ENCODE measurements at regions not wholly inside any gene's neighbourhood (a gene's known extent, or its start where the extent isn't known, plus 50 kb on each side); places are given as distances from the start of the nearest gene placed in this dataset.

DNA sequence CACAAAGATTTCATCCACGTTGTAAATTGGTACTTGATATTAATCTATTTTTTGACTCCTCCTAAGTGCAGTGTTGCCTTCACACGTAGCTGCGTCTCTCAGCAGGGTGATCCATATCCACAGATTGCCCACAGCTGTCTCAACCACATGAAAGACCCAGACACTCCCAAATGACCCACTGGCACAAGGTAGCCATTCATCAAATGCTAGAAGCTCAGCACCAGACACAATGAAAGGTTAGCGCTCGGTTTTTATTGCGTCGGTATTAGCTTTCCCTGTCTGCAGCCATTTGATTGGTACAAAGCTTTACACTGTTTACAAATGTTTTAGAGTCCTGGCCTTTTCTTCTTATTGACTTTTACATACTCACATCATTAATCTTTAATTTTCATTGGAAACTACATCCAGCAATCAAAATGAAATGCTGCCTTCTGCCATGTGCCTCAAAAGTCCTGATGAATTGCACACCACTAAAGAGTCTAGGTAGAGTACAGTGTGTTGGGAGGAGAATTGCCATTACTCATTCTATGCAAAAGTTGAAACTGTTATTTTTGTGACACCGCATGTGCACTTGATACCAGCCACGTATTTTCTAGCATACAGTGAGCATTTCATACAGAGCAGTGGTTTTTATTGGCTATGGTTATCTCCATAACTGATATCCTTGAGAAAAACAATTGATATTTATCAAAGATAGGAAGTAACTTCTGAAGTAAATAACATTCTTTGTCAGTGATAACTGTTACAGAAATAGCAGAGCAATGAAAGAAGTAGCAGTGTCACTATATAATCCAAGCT, 127.3 kb upstream of the NUDT7 start:
- Histone ChIP-seq H3K9me3 (no peaks in the 10 kb centered on the region), H3K4me3 (no peak overlapping the region), H3K4me1 (ENCODE audit: insufficient read depth) (no peaks in the 10 kb centered on the region), H3K27me3 (no peaks in the 10 kb centered on the region), H3K36me3 (no peaks in the 10 kb centered on the region), H3K27ac (no peak overlapping the region)
- TF ChIP-seq EP300 (IDR thresholded peaks at IDR 0.05) = no peak
- TF ChIP-seq, protein P1, sequence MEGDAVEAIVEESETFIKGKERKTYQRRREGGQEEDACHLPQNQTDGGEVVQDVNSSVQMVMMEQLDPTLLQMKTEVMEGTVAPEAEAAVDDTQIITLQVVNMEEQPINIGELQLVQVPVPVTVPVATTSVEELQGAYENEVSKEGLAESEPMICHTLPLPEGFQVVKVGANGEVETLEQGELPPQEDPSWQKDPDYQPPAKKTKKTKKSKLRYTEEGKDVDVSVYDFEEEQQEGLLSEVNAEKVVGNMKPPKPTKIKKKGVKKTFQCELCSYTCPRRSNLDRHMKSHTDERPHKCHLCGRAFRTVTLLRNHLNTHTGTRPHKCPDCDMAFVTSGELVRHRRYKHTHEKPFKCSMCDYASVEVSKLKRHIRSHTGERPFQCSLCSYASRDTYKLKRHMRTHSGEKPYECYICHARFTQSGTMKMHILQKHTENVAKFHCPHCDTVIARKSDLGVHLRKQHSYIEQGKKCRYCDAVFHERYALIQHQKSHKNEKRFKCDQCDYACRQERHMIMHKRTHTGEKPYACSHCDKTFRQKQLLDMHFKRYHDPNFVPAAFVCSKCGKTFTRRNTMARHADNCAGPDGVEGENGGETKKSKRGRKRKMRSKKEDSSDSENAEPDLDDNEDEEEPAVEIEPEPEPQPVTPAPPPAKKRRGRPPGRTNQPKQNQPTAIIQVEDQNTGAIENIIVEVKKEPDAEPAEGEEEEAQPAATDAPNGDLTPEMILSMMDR (IDR thresholded peaks at IDR 0.05) = no peak
- TF ChIP-seq POLR2A (IDR thresholded peaks at IDR 0.05) = no peak
- WGBS, 3 donors = 35 to 38% (median 36%) methylated on average over 9 of the region's 9 CpGs
- intact Hi-C loops (cut with DNase I) = loop anchor here in 1 of 4 donors (10.0 kb wide), 1 partner anchor 60 kb away; no protein-coding TSS in a partner anchor
- DNase-seq = no peak

DNA sequence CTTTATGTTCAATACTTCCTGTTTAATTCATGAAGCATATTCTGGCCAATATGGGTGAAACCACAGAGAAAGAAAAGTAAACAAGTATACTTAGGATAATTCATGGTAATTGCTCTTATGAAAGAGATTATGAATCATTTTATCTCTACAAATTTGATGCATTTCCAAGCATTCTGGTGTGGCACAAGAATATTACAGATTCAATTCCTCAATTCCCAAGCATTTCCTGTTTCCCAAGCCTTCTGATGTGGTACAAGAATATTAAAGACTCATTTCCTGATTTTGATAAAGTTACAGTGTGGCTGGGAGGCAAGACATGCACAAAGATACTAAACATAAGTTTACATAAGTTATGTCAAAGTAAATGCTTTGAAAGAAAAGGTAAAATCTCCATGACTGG, 126.1 kb upstream of the NUDT7 start:
- H3K36me3 ChIP-seq = no peaks in the 10 kb centered on the region
- TF ChIP-seq, protein P1 (IDR thresholded peaks at IDR 0.05) = no peak
- TF ChIP-seq EP300 (IDR thresholded peaks at IDR 0.05) = no peak
- no peak for TF ChIP-seq POLR2A (IDR thresholded peaks at IDR 0.05)
- no peaks in the 10 kb centered on the region for H3K4me1 ChIP-seq (ENCODE audit: insufficient read depth)
- intact Hi-C loops (cut with DNase I) = loop anchor here in 1 of 4 donors (10.0 kb wide), 1 partner anchor 61 kb away; no protein-coding TSS in a partner anchor
- no peaks in the 10 kb centered on the region for H3K27me3 ChIP-seq
- H3K4me3 ChIP-seq = no peak overlapping the region
- DNase-seq = no peak
- H3K27ac ChIP-seq = no peak overlapping the region
- H3K9me3 ChIP-seq = no peaks in the 10 kb centered on the region

DNA sequence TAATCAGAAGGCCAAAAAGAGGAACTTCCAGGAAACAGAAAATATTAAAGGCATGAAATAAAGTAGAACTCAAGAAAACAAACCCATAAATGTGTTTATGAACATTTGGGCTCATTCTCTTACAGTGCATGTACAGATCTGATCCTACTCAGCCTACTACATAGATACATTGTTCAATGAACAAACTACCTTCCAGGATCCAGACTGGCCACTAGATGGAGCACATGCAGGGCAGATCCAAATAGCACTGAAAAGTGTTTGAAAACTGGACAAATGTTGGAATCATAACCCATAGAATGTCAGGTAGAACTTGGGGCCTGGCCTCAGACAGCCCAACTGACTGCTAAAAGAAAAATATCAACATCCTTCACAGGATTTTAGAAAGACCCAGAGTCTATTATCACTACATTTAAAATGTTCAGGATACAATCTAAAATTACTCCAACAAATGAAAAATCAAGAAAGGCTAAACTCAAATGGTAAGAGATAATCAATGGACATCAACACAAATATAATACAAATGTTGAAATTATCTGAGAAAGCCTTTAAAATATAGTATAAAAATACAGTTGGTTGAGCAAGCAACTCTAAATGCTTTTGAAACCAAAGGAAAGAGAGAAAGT, 122.4 kb upstream of the NUDT7 start:
- H3K27ac ChIP-seq = no peak overlapping the region
- H3K27me3 ChIP-seq = no peaks in the 10 kb centered on the region
- intact Hi-C loops (cut with DNase I) = loop anchor here in 1 of 4 donors (10.0 kb wide), 1 partner anchor 65 kb away; no protein-coding TSS in a partner anchor
- no peak overlapping the region for H3K4me3 ChIP-seq
- TF ChIP-seq, protein P1 (IDR thresholded peaks at IDR 0.05) = no peak
- no peak for TF ChIP-seq EP300 (IDR thresholded peaks at IDR 0.05)
- TF ChIP-seq POLR2A (IDR thresholded peaks at IDR 0.05) = no peak
- no peaks in the 10 kb centered on the region for H3K36me3 ChIP-seq
- H3K4me1 ChIP-seq (ENCODE audit: insufficient read depth) = no peaks in the 10 kb centered on the region
- H3K9me3 ChIP-seq = no peaks in the 10 kb centered on the region
- DNase-seq = no peak

DNA sequence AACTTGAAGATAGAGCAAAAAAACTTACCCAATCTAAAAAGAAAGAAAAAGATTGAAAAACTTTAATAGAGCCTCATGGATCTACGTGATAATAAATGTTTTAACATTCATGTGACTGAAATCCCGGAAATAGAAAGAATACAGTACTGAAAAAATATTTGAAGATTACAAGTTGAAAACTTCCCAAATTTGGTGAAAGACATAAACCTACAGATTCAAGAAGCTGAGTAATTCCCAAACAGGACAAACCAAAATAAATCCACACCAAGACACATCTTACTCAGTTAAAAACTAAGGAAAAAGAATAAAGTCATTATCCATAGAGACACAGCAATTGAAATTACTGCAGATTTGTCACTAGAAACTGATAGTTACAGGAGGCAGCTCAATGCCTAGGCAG, 121.8 kb upstream of the NUDT7 start:
- 81 to 85% (median 83%) methylated on average over 2 of the region's 2 CpGs for WGBS, 3 donors
- Histone ChIP-seq H3K9me3 (no peaks in the 10 kb centered on the region), H3K27me3 (no peaks in the 10 kb centered on the region), H3K4me1 (ENCODE audit: insufficient read depth) (no peaks in the 10 kb centered on the region), H3K4me3 (no peak overlapping the region), H3K36me3 (no peaks in the 10 kb centered on the region), H3K27ac (no peak overlapping the region)
- no peak for DNase-seq
- intact Hi-C loops (cut with DNase I) = no loop called here
- no peak for TF ChIP-seq POLR2A (IDR thresholded peaks at IDR 0.05)
- TF ChIP-seq EP300 (IDR thresholded peaks at IDR 0.05) = no peak
- TF ChIP-seq, protein P1 (IDR thresholded peaks at IDR 0.05) = no peak
